Fibroblast of lung (primary cell): ENCODE measurements at regions not wholly inside any gene's neighbourhood (a gene's known extent, or its start where the extent isn't known, plus 50 kb on each side); places are given as distances from the start of the nearest gene placed in this dataset.

Source experiments
- DNase-seq, 2 donors: peaks; one replicate each; pipeline versions ENCODE4 v3.0.0 to v3.0.0-alpha.2; 2010; ENCODE audit warnings: low read depth in 2 of 2
- H2AFZ ChIP-seq: 2 replicates; pipeline ENCODE4 v1.5.1; 2012; ENCODE audit warnings: low read length, control low read depth, inconsistent platforms
- H3K27ac ChIP-seq: 2 replicates; pipeline ENCODE4 v1.5.1; 2011; ENCODE audit warnings: low read length, control low read depth; ENCODE audit not compliant: insufficient read depth
- H3K27me3 ChIP-seq: 2 replicates; pipeline ENCODE4 v1.5.1; 2011; ENCODE audit warnings: mild to moderate bottlenecking, low read length; ENCODE audit not compliant: control insufficient read depth, insufficient read depth
- H3K36me3 ChIP-seq: 2 replicates; pipeline ENCODE4 v1.5.1; 2011; ENCODE audit warnings: low read length; ENCODE audit not compliant: control insufficient read depth, insufficient read depth
- H3K4me1 ChIP-seq: 2 replicates; pipeline ENCODE4 v1.5.1; 2011; ENCODE audit warnings: low read length; ENCODE audit not compliant: control insufficient read depth, insufficient read depth; ENCODE audit errors: extremely low read depth
- H3K4me2 ChIP-seq: 2 replicates; pipeline ENCODE4 v1.5.1; 2011; ENCODE audit warnings: low read length, control low read depth; ENCODE audit not compliant: insufficient read depth; ENCODE audit errors: extremely low read depth
- H3K4me3 ChIP-seq, 4 experiments: fragments of 200-600 bp in 1 of 4; sonication (generic) in 1 of 4; replicated peaks in 1 of 4; 2 replicates each; pipeline ENCODE4 v1.5.1; 2011 to 2016; ENCODE audit warnings: low read length in 4 of 4, low read depth in 3 of 4, mild to moderate bottlenecking in 3 of 4, control low read depth in 2 of 4, inconsistent platforms in 1 of 4, mixed read lengths in 1 of 4; ENCODE audit not compliant: insufficient read depth in 1 of 4; ENCODE audit errors: control extremely low read depth in 1 of 4
- H3K79me2 ChIP-seq: 2 replicates; pipeline ENCODE4 v1.5.1; 2012; ENCODE audit warnings: mild to moderate bottlenecking, low read length, inconsistent platforms; ENCODE audit not compliant: control insufficient read depth, insufficient read depth
- H3K9ac ChIP-seq: 2 replicates; pipeline ENCODE4 v1.5.1; 2011; ENCODE audit warnings: mild to moderate bottlenecking, low read length, control low read depth; ENCODE audit not compliant: insufficient read depth
- H3K9me3 ChIP-seq: 2 replicates; pipeline ENCODE4 v1.5.1; 2012; ENCODE audit warnings: low read depth, low read length; ENCODE audit not compliant: control insufficient read depth, insufficient read depth
- H4K20me1 ChIP-seq: 2 replicates; pipeline ENCODE4 v1.5.1; 2011; ENCODE audit warnings: low read length; ENCODE audit not compliant: control insufficient read depth, insufficient read depth; ENCODE audit errors: extremely low read depth
- CTCF ChIP-seq, 2 donors: IDR thresholded peaks in 1 of 2; conservative IDR thresholded peaks in 1 of 2; 1 replicate in 1 of 2; 2 replicates in 1 of 2; pipeline ENCODE4 v1.5.1; 2011 to 2012; ENCODE audit warnings: low read length in 2 of 2, control low read depth in 1 of 2, inconsistent platforms in 1 of 2, low read depth in 1 of 2, mild to moderate bottlenecking in 1 of 2
- EZH2 ChIP-seq: IDR thresholded peaks from 2 replicates; pipeline ENCODE4 v1.5.1; 2012; ENCODE audit warnings: low read length, control low read depth, mild to moderate bottlenecking; ENCODE audit errors: missing control alignments

GRCh38 chr5:4294878-4295277, 699.2 kb downstream of the IRX1 start:
- H3K27me3 ChIP-seq, result no peaks in the 10 kb centered on the region
- no peaks in the 10 kb centered on the region for H3K79me2 ChIP-seq
- no peak overlapping the region for H2AFZ ChIP-seq
- no peak overlapping the region for H3K9ac ChIP-seq
- H3K9me3 ChIP-seq, result no peaks in the 10 kb centered on the region
- no peaks in the 10 kb centered on the region for H3K4me1 ChIP-seq
- H3K4me2 ChIP-seq, result no peak overlapping the region
- H3K27ac ChIP-seq, result no peak overlapping the region
- DNase-seq, result no peak
- H3K4me3 ChIP-seq, result no peak overlapping the region
- no peaks in the 10 kb centered on the region for H4K20me1 ChIP-seq
- TF ChIP-seq CTCF (conservative IDR thresholded peaks at IDR 0.05 in 1 of 2, IDR thresholded peaks at IDR 0.05 in 1 of 2; ENCODE audit: low read depth in 1 of 2, low read length in 2 of 2), result no peak
- TF ChIP-seq EZH2, result no peak
- no peaks in the 10 kb centered on the region for H3K36me3 ChIP-seq

GRCh38 chr5:4295663-4296339, 700.2 kb downstream of the IRX1 start:
- H2AFZ ChIP-seq, result no peak overlapping the region
- DNase-seq, result peak in 1 of 2 donors; percentile 9
- H3K4me1 ChIP-seq, result no peaks in the 10 kb centered on the region
- no peaks in the 10 kb centered on the region for H3K36me3 ChIP-seq
- H3K9me3 ChIP-seq, result no peaks in the 10 kb centered on the region
- H4K20me1 ChIP-seq, result no peaks in the 10 kb centered on the region
- no peaks in the 10 kb centered on the region for H3K79me2 ChIP-seq
- no peak overlapping the region for H3K9ac ChIP-seq
- H3K4me3 ChIP-seq, result no peak overlapping the region
- TF ChIP-seq CTCF (conservative IDR thresholded peaks at IDR 0.05 in 1 of 2, IDR thresholded peaks at IDR 0.05 in 1 of 2; ENCODE audit: low read depth in 1 of 2, low read length in 2 of 2) (no peak), EZH2 (no peak)
- no peak overlapping the region for H3K27ac ChIP-seq
- no peaks in the 10 kb centered on the region for H3K27me3 ChIP-seq
- H3K4me2 ChIP-seq, result no peak overlapping the region

- H3K27ac ChIP-seq, result no peak overlapping the region
- H2AFZ ChIP-seq, result no peak overlapping the region
- no peaks in the 10 kb centered on the region for H3K36me3 ChIP-seq
- DNase-seq, result no peak
- TF ChIP-seq CTCF (conservative IDR thresholded peaks at IDR 0.05 in 1 of 2, IDR thresholded peaks at IDR 0.05 in 1 of 2; ENCODE audit: low read depth in 1 of 2, low read length in 2 of 2) (no peak), EZH2 (no peak)
- H3K4me2 ChIP-seq, result no peak overlapping the region
- no peaks in the 10 kb centered on the region for H4K20me1 ChIP-seq
- H3K9ac ChIP-seq, result no peak overlapping the region
- H3K4me3 ChIP-seq, result no peak overlapping the region
- H3K4me1 ChIP-seq, result no peaks in the 10 kb centered on the region
- no peaks in the 10 kb centered on the region for H3K27me3 ChIP-seq
- H3K9me3 ChIP-seq, result no peaks in the 10 kb centered on the region
- no peaks in the 10 kb centered on the region for H3K79me2 ChIP-seq
Observed at GRCh38 chr5:4306057-4306456, 710.4 kb downstream of the IRX1 start.
